GM21825 (cell line): ENCODE measurements at regions not wholly inside any gene's neighbourhood (a gene's known extent, or its start where the extent isn't known, plus 50 kb on each side); places are given as distances from the start of the nearest gene placed in this dataset.
"Not testable (repeated sequence)": the region's sequence is repeated elsewhere in the genome, so short reads cannot be mapped to it uniquely, and the experiment has no call there.

Source experiments
- ATAC-seq: cut with Tn5 transposase; IDR thresholded peaks from one replicate; pipeline ENCODE4 v1.9.1; 2021; ENCODE audit warnings: mild to moderate bottlenecking, moderate library complexity; ENCODE audit not compliant: unreplicated experiment

DNA sequence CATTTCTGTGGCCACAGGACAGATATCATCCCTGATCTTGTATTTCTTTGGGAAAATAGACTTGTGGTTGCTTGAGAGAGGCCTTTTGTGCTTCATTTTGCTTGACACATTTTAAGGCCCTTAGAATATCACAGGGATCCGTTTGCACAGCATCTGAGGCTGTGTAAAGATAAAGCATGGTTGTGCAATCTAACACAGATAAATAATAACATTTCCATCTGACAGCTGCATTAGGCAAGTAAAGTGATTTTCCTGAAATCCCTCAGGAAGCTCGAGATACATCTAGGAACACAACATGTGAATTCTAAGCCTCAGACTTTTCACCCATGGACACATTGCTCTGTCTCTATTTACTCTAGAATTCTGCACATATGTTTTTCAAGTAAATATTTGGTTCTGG is 212.8 kb upstream of the ADAMTSL1 start:
- no peak for ATAC-seq

GRCh38 chr9:18263377-18263776 is 210.6 kb upstream of the ADAMTSL1 start:
- no peak for ATAC-seq

GRCh38 chr9:18268381-18268780 is 205.6 kb upstream of the ADAMTSL1 start:
- ATAC-seq = no peak

DNA sequence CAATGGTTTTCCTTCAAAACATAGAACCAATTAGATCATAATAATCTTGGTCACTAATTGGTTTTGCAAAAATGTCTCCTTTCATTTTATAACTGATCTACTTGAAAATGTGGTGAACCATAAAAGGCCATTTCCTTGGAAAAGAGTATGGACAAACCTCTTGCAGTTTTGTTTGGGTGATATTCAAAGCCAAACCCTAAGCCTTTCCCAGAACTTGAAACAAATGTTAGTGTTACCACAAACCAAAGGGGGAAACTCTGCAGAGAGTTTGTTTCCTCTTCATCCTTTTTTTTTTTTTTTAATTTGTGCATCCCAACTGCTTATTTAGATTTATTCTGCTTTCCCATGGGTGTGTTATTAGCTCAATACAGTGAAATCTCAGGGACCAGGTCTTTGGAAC is 204.4 kb upstream of the ADAMTSL1 start:
- ATAC-seq = no peak

- ATAC-seq = no peak
Measured at GRCh38 chr9:18274693-18275092, 199.3 kb upstream of the ADAMTSL1 start.

GRCh38 chr9:18275313-18275990 is 198.5 kb upstream of the ADAMTSL1 start:
- ATAC-seq = no peak

- ATAC-seq = no peak
Measured at GRCh38 chr9:18281291-18281690, 192.7 kb upstream of the ADAMTSL1 start.

GRCh38 chr9:18294229-18294628 is 179.7 kb upstream of the ADAMTSL1 start:
- ATAC-seq = no peak

DNA sequence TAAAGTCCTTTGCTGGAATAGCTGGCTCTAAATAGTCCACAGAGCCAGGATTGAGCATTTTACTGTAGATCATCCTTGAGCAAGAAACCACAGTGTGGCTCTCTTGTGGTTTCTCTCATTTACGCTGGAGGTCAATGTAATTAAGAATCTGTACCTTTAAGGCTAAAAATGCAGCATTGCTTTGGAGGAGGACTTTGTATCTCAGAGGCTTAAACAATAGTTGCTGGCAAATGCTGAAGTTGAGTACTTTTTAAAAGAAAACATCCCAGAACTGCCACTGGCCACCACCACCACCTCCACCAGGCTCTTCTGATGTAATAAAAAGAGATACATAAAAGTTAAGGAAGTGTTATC is 177.3 kb upstream of the ADAMTSL1 start:
- no peak for ATAC-seq

- no peak for ATAC-seq
Measured at GRCh38 chr9:18297056-18297841, 176.7 kb upstream of the ADAMTSL1 start.

DNA sequence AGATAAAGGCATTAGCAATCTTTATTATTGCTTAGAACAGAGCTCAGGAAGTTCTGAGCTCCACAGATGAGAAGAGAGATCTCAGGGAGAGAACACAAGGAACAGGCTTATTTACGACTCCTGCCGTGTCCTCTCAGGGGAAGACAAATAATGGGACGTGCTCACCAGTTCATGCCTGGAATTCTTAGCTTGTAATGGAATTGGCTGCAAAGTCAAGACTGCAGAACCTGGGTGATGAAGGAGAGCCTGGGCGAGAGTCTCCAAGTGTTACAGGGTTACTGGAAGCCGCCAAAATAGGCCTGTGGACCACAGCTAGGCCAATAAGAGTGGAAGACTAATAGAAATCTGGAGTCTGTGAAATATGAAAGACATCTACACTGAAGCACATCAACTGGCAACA is 174.5 kb upstream of the ADAMTSL1 start:
- ATAC-seq = no peak

DNA sequence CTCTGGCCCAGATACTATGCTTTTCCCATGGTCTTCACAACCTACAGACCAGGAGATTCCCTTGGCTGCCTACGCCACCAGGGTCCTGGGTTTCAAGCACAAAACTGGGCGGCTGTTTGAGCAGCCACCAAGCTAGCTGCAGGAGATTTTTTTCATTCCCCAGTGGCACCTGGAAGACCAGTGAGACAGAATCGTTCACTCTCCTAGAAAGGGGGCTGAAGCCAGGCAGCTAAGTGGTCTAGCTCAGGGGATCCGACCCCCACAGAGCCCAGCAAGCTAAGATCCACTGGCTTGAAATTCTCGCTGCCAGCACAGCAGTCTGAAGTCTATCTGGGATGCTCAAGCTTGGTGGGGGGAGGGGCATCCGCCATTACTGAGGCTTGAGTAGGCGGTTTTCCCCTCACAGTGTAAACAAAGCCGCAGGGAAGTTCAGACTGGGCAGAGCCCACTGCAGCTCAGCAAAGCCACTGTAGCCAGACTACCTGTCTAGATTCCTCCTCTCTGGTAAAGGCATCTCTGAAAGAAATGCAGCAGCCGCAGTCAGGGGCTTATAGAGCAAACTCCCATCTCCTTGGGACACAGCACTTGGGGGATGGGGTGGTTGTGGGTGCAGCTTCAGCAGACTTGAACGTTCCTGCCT is 168.7 kb upstream of the ADAMTSL1 start:
- ATAC-seq = not testable (repeated sequence)

DNA sequence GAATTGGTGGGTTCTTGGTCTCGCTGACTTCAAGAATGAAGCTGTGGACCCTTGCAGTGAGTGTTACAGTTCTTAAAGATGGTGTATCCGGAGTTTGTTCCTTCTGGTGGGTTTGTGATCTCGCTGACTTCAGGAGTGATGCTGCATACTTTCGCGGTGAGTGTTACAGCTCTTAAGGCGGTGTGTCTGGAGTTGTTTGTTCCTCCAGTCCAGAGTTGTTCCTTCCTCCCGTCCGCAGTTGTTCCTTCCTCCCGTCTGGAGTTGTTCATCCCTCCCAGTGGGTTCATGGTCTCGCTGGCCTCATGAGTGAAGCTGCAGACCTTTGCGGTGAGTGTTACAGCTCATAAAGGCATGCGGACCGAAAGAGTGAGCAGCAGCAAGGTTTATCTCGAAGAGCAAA is 159.6 kb upstream of the ADAMTSL1 start:
- ATAC-seq = no peak

- ATAC-seq = no peak
Measured at GRCh38 chr9:18317896-18318295, 156.1 kb upstream of the ADAMTSL1 start.

DNA sequence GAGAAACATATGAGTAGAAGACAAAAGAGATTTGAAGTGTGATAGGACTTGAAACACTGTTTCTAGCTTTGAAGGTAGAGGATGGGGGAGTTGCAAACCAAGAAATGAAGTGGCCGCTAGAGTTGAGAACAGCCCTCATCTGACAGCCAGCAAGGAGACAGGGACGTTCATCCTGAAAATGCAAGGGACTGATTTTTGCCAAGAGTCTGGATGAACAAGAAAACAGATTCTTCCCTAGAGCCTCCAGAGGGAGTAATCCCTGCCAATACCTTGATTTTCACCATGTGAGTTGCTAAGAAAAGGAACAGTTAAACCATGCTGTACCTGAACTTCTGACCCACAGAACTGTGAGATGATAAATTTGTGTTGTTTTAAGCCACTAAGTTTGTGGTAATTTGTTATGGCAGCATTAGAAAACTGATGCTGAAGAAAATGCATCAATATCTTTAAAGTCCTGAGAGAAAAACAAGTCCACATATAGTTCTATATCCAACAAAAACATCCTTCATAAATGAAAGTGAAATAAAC is 154.0 kb upstream of the ADAMTSL1 start:
- ATAC-seq = no peak

GRCh38 chr9:18324928-18325745 is 148.8 kb upstream of the ADAMTSL1 start:
- ATAC-seq = no peak

DNA sequence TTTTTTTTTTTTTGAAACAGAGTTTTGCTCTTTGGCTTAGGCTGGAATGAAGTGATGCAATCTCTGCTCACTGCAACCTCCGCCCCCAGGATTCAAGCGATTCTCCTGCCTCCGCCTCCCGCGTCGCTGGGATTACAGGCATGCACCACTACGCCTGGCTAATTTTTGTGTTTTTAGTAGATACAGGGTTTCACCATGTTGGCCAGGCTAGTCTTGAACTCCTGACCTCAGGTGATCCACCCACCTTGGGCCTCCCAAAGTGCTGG is 148.3 kb upstream of the ADAMTSL1 start:
- not testable (repeated sequence) for ATAC-seq

DNA sequence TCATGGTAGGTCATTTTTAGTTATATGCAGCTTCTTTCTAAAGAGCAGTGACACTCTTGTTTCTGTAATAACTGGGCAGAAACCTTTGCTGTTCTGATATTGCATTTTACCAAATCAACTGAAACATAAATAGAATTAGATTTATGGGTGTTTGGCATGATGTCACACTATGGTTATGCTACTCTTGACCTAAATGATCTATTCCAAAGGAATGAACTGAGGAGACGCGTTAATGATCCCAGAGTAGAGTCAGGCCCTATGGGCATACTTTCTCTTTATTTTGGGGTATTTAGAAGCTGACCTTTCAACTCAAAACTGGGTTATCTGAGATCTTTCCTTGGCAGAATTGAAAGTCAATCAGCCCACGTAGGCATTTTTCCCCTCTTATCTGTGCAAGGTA is 146.8 kb upstream of the ADAMTSL1 start:
- ATAC-seq = no peak

- ATAC-seq = no peak
Measured at GRCh38 chr9:18330401-18331309, 143.3 kb upstream of the ADAMTSL1 start.

DNA sequence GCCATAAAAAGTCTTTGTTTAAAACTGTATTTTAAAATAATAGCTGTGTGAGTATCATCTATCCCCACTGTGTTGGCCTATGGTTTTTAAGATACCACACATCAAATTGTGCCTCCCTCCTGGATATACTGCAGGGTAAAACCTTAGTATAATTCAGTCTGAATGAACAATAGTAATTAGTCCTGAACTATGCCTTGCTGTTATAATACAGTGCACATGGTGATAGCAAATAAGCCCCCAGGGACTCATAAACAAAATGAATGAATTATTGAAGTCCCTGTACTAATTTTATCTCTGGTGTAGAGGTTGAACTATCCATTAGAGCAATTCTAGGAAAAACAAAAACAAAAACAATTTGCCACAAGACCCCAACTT is 142.7 kb upstream of the ADAMTSL1 start:
- no peak for ATAC-seq
